IPS-11a (cell line): ENCODE measurements at regions not wholly inside any gene's neighbourhood (a gene's known extent, or its start where the extent isn't known, plus 50 kb on each side); places are given as distances from the start of the nearest gene placed in this dataset.
"Not testable (repeated sequence)": the region's sequence is repeated elsewhere in the genome, so short reads cannot be mapped to it uniquely, and the experiment has no call there.

Experiments used
- H3K4me3 ChIP-seq: one replicate; pipeline ENCODE4 v1.5.1; 2013; ENCODE audit warnings: low read depth, low read length, control low read depth

DNA sequence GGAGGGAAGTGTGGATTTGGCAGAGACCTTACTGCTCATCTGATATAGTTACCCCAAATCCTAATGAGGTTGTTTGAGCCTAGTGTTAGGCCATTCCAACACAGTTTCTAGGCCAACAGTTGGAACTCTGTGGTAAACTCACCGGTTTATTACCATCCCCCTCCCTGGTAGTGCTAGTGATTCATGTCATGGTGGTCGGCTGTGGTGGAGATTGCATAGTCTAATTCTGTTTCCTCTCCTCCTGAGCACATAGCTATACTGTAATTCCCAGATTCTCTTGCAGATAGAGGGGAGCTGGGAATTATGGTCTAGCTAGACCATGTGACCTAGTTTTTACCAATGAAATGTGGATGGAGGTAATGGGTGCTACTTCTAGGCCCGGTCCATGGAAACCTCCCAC, 123.7 kb upstream of the KIF26B start:
- H3K4me3 ChIP-seq, result no peak overlapping the region

- H3K4me3 ChIP-seq, result no peak overlapping the region
Measured at GRCh38 chr1:245026247-245026646, 128.5 kb upstream of the KIF26B start.

GRCh38 chr1:245025525-245025924, 129.3 kb upstream of the KIF26B start:
- no peak overlapping the region for H3K4me3 ChIP-seq

DNA sequence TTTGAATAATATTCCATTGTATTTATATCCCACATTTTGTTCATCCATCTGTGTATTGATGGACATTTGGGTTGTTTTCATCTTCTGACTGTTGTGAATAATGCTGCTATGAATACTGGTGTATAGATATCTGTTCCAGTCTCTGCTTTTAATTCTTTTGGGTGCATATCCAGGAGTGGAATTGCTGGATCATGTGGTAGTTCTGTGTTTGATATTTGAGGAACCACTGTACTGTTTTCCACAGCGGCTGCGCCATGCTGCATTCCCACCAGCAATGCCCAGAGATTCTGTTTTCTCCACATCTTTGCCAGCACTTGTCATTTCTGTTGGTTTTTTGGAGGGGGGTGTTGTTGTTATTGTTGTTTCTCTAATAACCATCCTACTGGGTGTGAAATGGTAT, 131.6 kb upstream of the KIF26B start:
- H3K4me3 ChIP-seq, result no peak overlapping the region

- no peak overlapping the region for H3K4me3 ChIP-seq
Measured at GRCh38 chr1:245019910-245020486, 134.8 kb upstream of the KIF26B start.

- H3K4me3 ChIP-seq, result no peak overlapping the region
Measured at GRCh38 chr1:245016700-245017099, 138.1 kb upstream of the KIF26B start.

DNA sequence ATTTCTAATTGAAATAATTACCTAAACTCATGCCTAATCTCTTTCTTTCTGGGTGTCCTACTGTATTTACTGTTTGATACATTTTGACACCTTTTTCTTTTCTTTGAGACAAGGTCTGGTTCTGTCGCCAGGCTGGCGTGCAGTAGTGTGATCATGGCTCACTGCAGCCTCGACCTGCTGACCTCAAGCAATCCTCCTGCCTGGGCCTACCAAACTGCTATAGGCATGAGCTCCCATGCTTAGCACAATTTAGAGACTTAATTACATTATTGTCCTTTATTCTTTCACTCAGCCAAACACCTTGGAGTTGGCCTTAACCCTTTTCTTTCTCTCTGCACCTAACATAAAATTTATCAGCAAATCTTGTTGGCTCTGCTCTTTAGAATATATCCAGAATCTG, 139.8 kb upstream of the KIF26B start:
- no peak overlapping the region for H3K4me3 ChIP-seq

GRCh38 chr1:245014247-245015029, 140.3 kb upstream of the KIF26B start:
- H3K4me3 ChIP-seq, result no peak overlapping the region

GRCh38 chr1:245010018-245010614, 144.7 kb upstream of the KIF26B start:
- H3K4me3 ChIP-seq, result no peak overlapping the region

GRCh38 chr1:245008761-245009160, 144.4 kb upstream of the HNRNPU start:
- no peak overlapping the region for H3K4me3 ChIP-seq

DNA sequence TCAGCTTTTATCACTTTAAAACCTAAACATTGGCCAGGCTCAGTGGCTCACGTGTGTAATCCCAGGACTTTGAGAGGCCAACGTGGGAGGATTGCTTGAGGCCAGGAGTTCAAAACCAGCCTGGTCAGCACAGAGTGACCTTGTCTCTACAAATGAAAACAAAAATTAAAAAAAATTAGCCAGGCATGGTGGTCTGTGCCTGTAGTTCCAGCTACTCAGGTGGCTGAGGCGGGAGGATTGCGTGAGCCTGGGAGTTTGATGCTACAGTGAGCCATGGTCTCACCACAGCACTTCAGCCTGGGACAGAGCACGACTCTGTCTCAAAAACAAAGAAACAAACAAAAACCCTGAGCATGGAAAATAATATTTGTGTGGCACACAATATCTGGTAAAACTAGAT, 143.5 kb upstream of the HNRNPU start:
- H3K4me3 ChIP-seq, result no peak overlapping the region

- H3K4me3 ChIP-seq, result no peak overlapping the region
Measured at GRCh38 chr1:245003246-245003645, 138.9 kb upstream of the HNRNPU start.

GRCh38 chr1:245001252-245001651, 136.9 kb upstream of the HNRNPU start:
- H3K4me3 ChIP-seq, result no peak overlapping the region

GRCh38 chr1:245000872-245001188, 136.5 kb upstream of the HNRNPU start:
- no peak overlapping the region for H3K4me3 ChIP-seq

DNA sequence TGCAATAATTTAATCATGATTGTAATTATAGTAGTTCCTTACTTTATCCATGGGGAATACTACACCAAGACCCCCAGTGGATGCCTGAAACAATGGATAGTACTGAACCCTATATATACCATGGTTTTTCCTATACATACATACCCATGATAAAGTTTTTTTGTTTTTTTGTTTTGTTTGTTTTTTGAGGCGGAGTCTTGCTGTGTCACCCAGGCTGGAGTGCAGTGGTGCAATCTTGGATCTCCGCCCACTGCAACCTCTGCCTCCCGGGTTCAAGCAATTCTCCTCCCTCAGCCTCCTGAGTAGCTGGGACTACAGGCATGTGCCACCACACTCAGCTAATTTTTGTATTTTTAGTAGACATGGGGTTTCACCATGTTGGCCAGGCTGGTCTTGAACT, 135.3 kb upstream of the HNRNPU start:
- not testable (repeated sequence) for H3K4me3 ChIP-seq

- H3K4me3 ChIP-seq, result no peak overlapping the region
Measured at GRCh38 chr1:244998717-244999346, 134.5 kb upstream of the HNRNPU start.

DNA sequence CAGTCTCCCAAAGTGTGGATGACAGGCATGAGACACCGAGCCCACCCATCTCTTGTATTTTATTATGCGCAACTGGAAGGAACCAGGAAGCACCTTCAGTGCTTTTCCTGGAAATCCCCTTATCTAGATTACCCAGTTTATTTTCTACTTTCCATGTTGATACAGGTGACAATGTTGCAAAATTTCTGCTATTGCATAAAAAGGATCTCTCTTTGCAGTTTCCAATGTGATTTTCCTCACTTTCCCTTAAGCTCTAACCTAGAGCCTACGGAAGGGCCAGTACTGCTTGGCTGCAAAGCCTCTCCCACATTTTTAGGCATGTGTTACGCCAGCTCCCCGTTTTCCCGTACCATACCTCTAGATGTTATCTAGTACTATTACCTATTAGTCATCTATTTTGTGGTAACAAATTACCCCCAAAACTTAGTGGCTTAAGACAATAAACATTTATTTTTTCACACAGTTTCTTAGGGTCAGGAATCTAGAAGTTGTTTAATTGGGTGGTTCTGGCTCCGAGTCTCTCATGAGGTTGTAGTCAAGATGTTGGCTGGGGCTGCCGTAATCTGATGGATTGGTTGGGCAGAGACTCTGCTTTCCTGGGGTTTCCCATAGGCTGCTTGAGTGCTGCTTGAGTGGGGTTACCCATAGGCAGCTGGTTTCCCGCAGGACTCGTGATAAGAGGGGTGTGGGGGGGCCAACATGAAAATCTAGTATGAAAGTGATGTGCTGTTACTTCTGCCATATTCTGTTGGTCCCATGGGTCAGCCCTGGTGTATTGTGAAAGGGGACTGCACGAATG, 131.5 kb upstream of the HNRNPU start:
- no peak overlapping the region for H3K4me3 ChIP-seq

- H3K4me3 ChIP-seq, result no peak overlapping the region
Measured at GRCh38 chr1:244992833-244993232, 128.5 kb upstream of the HNRNPU start.

DNA sequence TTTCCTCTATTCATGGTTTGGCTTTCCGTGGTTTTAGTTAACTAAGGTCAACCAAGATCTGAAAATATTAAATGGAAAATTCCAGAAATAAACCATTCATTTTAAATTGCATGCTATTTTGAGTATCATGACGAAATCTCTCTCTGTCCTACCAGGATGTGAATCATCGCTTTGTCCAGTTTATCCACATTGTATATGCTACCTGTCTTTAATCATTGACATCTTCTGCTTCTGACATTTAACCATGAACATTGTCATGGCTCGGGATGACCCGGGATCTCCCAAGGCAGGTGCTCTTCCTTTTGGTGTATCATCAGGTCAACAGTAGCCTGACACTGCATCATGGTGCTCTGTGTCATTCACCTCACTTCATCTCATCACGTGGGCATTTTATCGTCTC, 125.5 kb upstream of the HNRNPU start:
- no peak overlapping the region for H3K4me3 ChIP-seq

DNA sequence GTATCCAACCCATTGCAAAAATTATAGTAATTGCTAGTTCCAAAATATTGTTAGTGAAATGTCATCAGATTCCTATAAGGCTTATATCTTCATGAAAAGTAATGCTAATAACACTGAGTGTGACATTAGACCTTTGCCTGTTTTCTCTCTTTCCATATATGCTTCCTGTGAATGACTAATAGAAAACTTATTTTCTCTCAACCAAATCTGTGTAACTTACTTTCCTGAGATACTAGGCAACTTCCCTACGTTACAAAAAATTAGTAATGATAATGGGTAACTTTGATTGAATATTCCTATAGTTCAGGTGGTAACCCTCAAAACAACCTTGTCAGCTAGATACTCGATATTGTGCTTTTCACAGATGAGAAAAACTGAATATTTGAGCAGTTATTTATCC, 124.2 kb upstream of the HNRNPU start:
- no peak overlapping the region for H3K4me3 ChIP-seq

- no peak overlapping the region for H3K4me3 ChIP-seq
Measured at GRCh38 chr1:244980605-244981004, 116.3 kb upstream of the HNRNPU start.
